Keratinocyte (primary cell): ENCODE measurements at regions not wholly inside any gene's neighbourhood (a gene's known extent, or its start where the extent isn't known, plus 50 kb on each side); places are given as distances from the start of the nearest gene placed in this dataset.

Experiments used
- DNase-seq: peaks from one replicate; pipeline ENCODE4 v3.0.0-alpha.2; 2011; ENCODE audit warnings: low read depth, missing footprints, low spot score
- FAIRE-seq: peaks from 2 replicates; lab custom pipeline; 2011; peaks lifted over from hg19 to GRCh38; lab: Jason Lieb, UNC
- H2AFZ ChIP-seq: 2 replicates; pipeline ENCODE4 v1.6.0; 2012; ENCODE audit warnings: low read length, control low read depth, inconsistent platforms; ENCODE audit not compliant: control insufficient read depth
- H3K27ac ChIP-seq: 2 replicates; pipeline ENCODE4 v1.5.1; 2011; ENCODE audit warnings: low read length; ENCODE audit not compliant: control insufficient read depth, insufficient read depth
- H3K27me3 ChIP-seq: 3 replicates; pipeline ENCODE4 v1.6.0; 2011; ENCODE audit warnings: low read length; ENCODE audit not compliant: control insufficient read depth, insufficient read depth; ENCODE audit errors: extremely low read depth
- H3K36me3 ChIP-seq, 2 experiments: 2 replicates in 1 of 2; 3 replicates in 1 of 2; pipeline ENCODE4 v1.5.1; 2011; ENCODE audit warnings: low read length in 2 of 2, mild to moderate bottlenecking in 1 of 2; ENCODE audit not compliant: control insufficient read depth in 2 of 2, insufficient read depth in 2 of 2; ENCODE audit errors: extremely low read depth in 1 of 2
- H3K4me1 ChIP-seq: 3 replicates; pipeline ENCODE4 v1.5.1; 2011; ENCODE audit warnings: low read length; ENCODE audit not compliant: control insufficient read depth, insufficient read depth; ENCODE audit errors: extremely low read depth
- H3K4me2 ChIP-seq: 3 replicates; pipeline ENCODE4 v1.6.0; 2011; ENCODE audit warnings: low read depth, low read length; ENCODE audit not compliant: control insufficient read depth, insufficient read depth; ENCODE audit errors: extremely low read depth
- H3K4me3 ChIP-seq, 3 experiments: fragments of 200-600 bp in 1 of 3; sonication (generic) in 1 of 3; 2 replicates in 2 of 3; 3 replicates in 1 of 3; pipeline ENCODE4 v1.5.1; 2011 to 2016; ENCODE audit warnings: low read length in 3 of 3, mild to moderate bottlenecking in 3 of 3, control low read depth in 2 of 3, inconsistent platforms in 1 of 3, low read depth in 1 of 3, mixed read lengths in 1 of 3, mixed run types in 1 of 3, moderate library complexity in 1 of 3; ENCODE audit not compliant: control insufficient read depth in 2 of 3, insufficient read depth in 2 of 3; ENCODE audit errors: extremely low read depth in 1 of 3
- H3K79me2 ChIP-seq: 2 replicates; pipeline ENCODE4 v1.6.0; 2012; ENCODE audit warnings: low read length; ENCODE audit not compliant: control insufficient read depth, insufficient read depth
- H3K9ac ChIP-seq: 3 replicates; pipeline ENCODE4 v1.6.0; 2011; ENCODE audit warnings: low read length; ENCODE audit not compliant: control insufficient read depth, insufficient read depth; ENCODE audit errors: extremely low read depth
- H3K9me1 ChIP-seq: 3 replicates; pipeline ENCODE4 v1.6.0; 2011; ENCODE audit warnings: low read length; ENCODE audit not compliant: control insufficient read depth, insufficient read depth; ENCODE audit errors: extremely low read depth
- H3K9me3 ChIP-seq: 2 replicates; pipeline ENCODE4 v1.5.1; 2012; ENCODE audit warnings: low read depth, low read length; ENCODE audit not compliant: control insufficient read depth
- H4K20me1 ChIP-seq: 3 replicates; pipeline ENCODE4 v1.6.0; 2011; ENCODE audit warnings: low read length; ENCODE audit not compliant: control insufficient read depth, insufficient read depth; ENCODE audit errors: extremely low read depth
- EZH2 ChIP-seq: IDR thresholded peaks from one replicate; pipeline ENCODE4 v1.6.1; 2012; ENCODE audit warnings: inconsistent platforms, mild to moderate bottlenecking, low read length, moderate library complexity
- dilution Hi-C: fragments of 300-500 bp; cut with MboI; formaldehyde crosslinking; loops from one replicate; pipeline ENCODE4 v1.7.0; 2020; ENCODE audit warnings: low sequenced_read_pairs; ENCODE audit not compliant: extremely low pct_ligation_motif_present
- TF ChIP-seq, protein P1 (sequence below), 3 experiments: IDR thresholded peaks in 1 of 3; conservative IDR thresholded peaks in 1 of 3; optimal IDR thresholded peaks in 1 of 3; 2 replicates in 2 of 3; 3 replicates in 1 of 3; pipeline versions ENCODE3 to v1.5.1; 2011; ENCODE audit warnings: low read length in 3 of 3, mild to moderate bottlenecking in 3 of 3, moderate library complexity in 2 of 3, control low read depth in 1 of 3, inconsistent platforms in 1 of 3; ENCODE audit not compliant: insufficient read depth in 2 of 3; ENCODE audit errors: extremely low read depth in 1 of 3

GRCh38 chr18:2083691-2084090 is 487.6 kb downstream of the METTL4 start:
- no peak for FAIRE-seq
- H4K20me1 ChIP-seq, result no peaks in the 10 kb centered on the region
- no peak overlapping the region for H3K4me2 ChIP-seq
- no peaks in the 10 kb centered on the region for H3K27me3 ChIP-seq
- no peak overlapping the region for H3K27ac ChIP-seq
- no peaks in the 10 kb centered on the region for H3K9me3 ChIP-seq
- H2AFZ ChIP-seq, result no peak overlapping the region
- no peaks in the 10 kb centered on the region for H3K4me1 ChIP-seq
- dilution Hi-C loops, result no loop called here
- no peak for DNase-seq
- no peak overlapping the region for H3K4me3 ChIP-seq
- H3K9ac ChIP-seq, result no peak overlapping the region
- H3K36me3 ChIP-seq, result no peaks in the 10 kb centered on the region
- no peak for TF ChIP-seq EZH2
- TF ChIP-seq, protein P1, sequence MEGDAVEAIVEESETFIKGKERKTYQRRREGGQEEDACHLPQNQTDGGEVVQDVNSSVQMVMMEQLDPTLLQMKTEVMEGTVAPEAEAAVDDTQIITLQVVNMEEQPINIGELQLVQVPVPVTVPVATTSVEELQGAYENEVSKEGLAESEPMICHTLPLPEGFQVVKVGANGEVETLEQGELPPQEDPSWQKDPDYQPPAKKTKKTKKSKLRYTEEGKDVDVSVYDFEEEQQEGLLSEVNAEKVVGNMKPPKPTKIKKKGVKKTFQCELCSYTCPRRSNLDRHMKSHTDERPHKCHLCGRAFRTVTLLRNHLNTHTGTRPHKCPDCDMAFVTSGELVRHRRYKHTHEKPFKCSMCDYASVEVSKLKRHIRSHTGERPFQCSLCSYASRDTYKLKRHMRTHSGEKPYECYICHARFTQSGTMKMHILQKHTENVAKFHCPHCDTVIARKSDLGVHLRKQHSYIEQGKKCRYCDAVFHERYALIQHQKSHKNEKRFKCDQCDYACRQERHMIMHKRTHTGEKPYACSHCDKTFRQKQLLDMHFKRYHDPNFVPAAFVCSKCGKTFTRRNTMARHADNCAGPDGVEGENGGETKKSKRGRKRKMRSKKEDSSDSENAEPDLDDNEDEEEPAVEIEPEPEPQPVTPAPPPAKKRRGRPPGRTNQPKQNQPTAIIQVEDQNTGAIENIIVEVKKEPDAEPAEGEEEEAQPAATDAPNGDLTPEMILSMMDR (optimal IDR thresholded peaks at IDR 0.05 in 1 of 3, IDR thresholded peaks at IDR 0.05 in 1 of 3, conservative IDR thresholded peaks at IDR 0.05 in 1 of 3; ENCODE audit: extremely low read depth in 1 of 3, insufficient read depth in 2 of 3, low read length in 3 of 3), result peak; percentile 25 to 85 (median 79)
- H3K9me1 ChIP-seq, result no peaks in the 10 kb centered on the region
- H3K79me2 ChIP-seq, result no peaks in the 10 kb centered on the region

- no peak overlapping the region for H2AFZ ChIP-seq
- no peak overlapping the region for H3K4me2 ChIP-seq
- H3K9me1 ChIP-seq, result no peaks in the 10 kb centered on the region
- FAIRE-seq (no peak), DNase-seq (no peak)
- TF ChIP-seq, protein P1 (optimal IDR thresholded peaks at IDR 0.05 in 1 of 3, IDR thresholded peaks at IDR 0.05 in 1 of 3, conservative IDR thresholded peaks at IDR 0.05 in 1 of 3; ENCODE audit: extremely low read depth in 1 of 3, insufficient read depth in 2 of 3, low read length in 3 of 3), result no peak
- TF ChIP-seq EZH2, result no peak
- no peaks in the 10 kb centered on the region for H3K79me2 ChIP-seq
- H3K27me3 ChIP-seq, result no peaks in the 10 kb centered on the region
- H3K4me1 ChIP-seq, result no peaks in the 10 kb centered on the region
- H3K27ac ChIP-seq, result no peak overlapping the region
- H3K9ac ChIP-seq, result no peak overlapping the region
- dilution Hi-C loops, result no loop called here
- H4K20me1 ChIP-seq, result no peaks in the 10 kb centered on the region
- no peaks in the 10 kb centered on the region for H3K36me3 ChIP-seq
- no peaks in the 10 kb centered on the region for H3K9me3 ChIP-seq
- no peak overlapping the region for H3K4me3 ChIP-seq
Measured at GRCh38 chr18:2086439-2086838, 484.9 kb downstream of the METTL4 start.
